Stimulated activated CD4-positive, alpha-beta T cell treated with anti-CD3 and anti-CD28 coated beads, Interleukin-15, amount 100 ng/mL, for 48 hours (primary cell): ENCODE measurements at regions not wholly inside any gene's neighbourhood (a gene's known extent, or its start where the extent isn't known, plus 50 kb on each side); places are given as distances from the start of the nearest gene placed in this dataset.

Experiments
- DNase-seq, 2 donors: peaks; one replicate each; pipeline ENCODE4 v3.0.0-alpha.2; 2020; ENCODE audit warnings: low read depth in 2 of 2

GRCh38 chr2:17070711-17071110 is 405.1 kb upstream of the CYRIA start:
- DNase-seq, result no peak

DNA sequence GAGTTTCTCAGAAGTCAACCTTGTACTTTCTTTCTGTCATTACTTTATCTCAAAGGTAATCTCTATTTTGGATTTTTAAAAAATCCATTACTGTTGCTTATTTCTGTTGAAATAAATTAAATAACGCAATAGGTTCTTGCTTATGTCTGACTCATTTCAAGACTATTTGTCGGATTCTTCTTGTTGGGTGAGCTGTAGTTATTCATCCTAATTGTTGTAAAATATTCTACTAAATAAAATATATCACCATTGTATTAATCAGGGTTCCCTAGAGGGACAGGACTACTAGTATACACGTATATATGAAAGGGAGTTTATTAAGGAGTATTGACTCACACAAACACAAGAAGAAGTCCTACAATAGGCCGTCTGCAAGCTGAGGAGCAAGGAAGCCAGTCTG is 403.9 kb upstream of the CYRIA start:
- no peak for DNase-seq

DNA sequence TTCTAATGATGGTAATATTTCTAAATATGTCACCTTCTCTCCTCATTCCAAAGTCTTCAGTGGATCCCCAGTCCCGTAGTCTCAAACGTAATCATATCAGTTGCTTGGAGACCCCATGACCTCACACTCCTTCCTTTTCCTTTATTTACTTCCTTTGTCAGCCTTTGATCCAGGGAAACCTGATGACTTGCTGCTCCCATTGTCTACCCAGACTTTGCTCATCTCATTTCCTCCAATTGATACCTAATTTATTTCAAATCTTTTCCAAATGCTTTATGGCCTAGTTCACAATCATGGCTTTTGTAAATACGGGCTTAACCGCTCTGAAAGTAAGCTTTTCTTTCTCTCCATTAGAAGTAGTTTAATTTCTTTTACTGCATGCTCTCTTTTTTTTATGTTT is 402.4 kb upstream of the CYRIA start:
- DNase-seq, result no peak

DNA sequence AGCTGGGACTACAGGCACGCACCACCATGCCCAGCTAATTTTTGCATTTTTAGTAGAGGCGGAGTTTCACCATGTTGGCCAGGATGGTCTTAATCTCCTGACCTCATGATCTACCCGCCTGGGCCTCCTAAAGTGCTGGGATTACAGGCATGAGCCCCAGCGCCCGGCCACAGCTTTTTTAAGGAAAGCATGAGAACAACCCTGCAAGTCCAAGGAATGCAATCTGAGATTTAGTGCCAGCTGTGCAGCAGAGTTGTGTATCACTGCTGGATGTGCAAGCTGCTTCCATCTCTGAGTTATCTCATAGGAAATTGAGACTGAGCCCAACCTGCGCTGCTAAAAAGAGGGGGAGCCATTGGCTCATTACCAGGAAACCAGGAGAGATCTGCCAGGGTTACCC is 399.9 kb upstream of the CYRIA start:
- DNase-seq, result no peak

DNA sequence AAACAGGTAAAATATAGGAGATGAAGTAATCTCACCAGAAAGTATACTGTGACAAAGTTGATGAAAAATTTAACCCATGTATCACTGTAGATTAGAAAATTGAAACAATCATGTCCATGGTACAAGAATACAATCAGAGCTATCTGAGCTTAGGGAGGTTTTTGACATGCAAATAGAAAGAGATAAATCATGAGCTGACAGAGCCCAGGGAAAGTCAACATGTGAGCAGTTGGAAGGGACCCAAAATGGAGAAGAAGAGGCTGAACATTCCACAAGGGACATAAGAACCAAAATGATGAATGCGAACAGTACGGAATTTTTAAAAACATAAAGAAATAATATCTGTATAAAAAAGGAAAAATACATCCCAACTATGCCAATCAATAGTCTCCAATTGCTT is 395.4 kb upstream of the CYRIA start:
- no peak for DNase-seq

DNA sequence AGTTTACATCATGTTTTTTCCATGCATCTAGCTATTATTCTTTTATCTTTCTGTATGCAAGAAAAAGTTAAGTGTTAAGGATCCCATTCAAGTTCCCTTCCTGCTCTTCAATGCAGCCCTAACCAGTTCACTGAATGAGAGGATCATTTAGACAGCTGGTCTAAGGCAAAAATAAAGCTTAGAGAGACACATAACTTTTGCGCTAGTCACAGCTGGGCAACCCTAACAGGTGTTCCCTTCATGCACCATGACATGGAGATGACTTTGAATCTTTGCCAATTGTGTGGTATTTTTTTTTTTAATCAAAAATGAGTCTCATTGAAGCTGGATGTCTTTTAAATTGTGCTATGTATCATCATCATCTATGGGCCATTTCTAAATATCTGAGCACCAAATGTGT is 393.8 kb upstream of the CYRIA start:
- DNase-seq, result no peak

DNA sequence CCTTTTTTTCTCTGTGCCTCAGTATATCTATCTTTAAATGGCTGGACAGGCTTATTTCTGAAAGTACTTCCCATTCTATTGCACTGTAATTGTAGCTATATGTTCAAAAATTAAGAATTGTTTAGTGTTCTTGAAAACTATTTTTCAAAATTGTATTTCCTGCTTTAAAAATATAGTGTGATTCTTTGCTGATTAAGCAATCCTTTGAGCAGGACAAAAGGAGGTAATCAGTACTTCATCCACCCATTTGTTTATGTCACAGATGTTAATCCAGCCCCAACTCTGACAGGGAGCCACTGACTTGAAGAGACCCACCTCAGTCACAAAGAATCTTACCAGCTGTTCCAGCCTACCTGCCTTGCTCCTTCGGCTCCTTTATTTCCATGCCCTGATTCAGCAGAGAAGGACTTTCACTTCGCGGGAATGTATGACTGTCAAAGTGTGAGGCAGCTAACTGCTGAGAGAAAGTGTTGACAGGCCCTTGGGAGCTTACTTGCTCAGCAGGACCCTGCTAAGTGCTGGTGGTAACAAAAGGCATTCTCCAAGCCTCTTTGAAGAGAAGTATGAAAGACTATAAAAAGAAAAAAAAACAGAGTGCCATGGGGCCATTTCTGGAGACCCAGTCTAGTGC is 393.3 kb upstream of the CYRIA start:
- DNase-seq, result no peak

DNA sequence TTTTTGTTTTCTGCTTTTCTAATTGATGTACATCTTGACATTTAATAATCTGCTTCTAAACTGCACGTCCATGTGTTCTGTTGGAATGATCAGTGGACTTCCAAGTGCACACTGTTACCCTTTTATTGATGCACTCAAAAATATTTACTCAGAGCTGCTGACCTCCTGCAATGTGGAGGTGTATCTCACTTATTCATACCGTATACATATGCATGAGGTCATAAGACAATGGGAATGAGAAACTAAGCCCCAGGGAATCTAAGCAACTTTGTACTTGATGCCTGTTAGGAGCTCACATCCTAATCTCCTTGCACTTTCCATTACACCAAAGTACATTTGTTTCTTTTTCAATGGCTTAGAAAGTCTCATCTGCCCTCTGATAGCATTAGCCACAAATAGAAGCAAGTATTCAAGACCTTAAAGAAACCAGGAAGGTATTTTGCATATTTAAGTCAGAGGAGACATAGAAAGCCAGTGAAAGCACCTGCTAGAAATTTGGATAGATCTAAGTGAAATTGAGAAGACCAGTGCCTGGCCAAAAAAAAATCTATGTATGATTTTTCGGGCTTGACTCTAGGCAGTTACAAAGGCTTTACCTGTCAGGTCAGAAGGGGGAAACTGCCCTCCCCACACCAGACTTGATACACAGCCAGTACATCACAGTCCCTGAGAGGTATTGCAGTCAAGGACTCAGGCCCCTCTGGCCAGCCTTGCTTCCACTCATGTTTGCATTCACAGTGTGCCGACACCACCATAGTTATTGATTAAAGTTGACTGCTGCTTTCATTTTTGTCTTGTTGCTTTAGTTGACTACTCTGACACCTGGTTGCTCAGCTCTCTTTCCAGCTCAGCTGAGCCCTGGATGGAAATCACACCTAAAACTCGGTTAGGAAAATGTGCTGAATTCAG is 391.7 kb upstream of the CYRIA start:
- no peak for DNase-seq

GRCh38 chr2:17056236-17056635 is 390.6 kb upstream of the CYRIA start:
- DNase-seq, result no peak

DNA sequence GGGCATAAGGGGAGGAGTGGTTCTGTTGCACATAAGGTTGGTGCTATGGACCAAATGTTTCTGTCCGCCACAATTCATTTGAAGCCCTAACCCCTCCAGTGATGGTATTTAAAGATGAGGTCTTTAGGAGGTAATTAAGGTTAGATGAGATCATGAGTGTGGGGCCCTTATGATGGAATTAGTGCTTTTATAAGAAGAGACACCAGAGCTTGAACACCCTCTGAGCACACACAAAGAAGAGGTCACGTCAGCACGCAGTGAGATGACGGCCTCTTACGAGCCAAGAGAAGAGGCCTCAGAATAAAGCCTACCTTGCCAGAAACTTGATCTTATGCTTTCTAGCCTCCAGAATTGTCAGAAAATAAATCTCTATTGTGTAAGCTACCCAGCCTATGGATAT is 386.4 kb upstream of the CYRIA start:
- DNase-seq, result no peak

GRCh38 chr2:17051538-17051937 is 385.9 kb upstream of the CYRIA start:
- no peak for DNase-seq

DNA sequence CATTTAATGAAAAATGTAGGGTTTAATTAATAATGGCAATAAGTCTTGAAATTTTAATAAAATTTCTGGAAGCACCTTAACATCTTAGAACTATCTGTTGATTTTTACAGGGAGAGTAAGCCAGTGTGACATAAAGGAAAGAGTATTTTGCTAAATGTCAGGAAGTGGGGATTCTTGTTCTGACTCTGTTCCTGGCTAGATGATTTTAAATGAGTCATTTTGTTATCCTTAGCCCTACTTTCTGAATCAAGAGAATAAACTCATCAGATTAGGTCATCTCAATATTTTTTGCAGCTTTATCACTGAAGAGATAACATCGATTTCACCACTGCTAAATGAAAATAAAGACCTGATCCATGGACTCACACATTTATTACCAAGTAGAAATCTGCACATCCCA is 377.5 kb upstream of the CYRIA start:
- no peak for DNase-seq

- no peak for DNase-seq
These were observed 370.7 kb upstream of the CYRIA start for GRCh38 chr2:17036361-17036760.

- no peak for DNase-seq
These were observed 369.4 kb upstream of the CYRIA start for GRCh38 chr2:17035010-17035409.

DNA sequence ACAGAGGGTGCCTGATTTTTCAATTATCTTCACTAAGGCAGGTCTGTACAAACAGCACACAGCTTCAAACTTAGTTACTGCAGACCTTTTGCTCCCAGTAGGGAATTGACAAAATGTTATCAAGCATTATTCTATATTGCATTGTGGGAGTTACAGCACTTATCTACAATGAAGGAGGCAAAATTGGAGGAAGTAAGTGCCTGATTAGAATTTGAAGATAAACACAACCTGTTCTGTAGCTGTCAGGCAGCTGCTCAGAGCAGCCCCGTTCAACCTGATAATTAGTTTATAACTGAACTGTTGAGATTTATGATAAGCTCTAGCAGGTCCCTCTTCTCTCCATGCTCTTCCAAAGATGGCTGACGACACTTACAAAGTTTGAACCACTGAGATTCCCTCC is 364.4 kb upstream of the CYRIA start:
- DNase-seq, result no peak

- DNase-seq, result no peak
These were observed 346.7 kb upstream of the CYRIA start for GRCh38 chr2:17012297-17012696.

GRCh38 chr2:17010104-17010503 is 344.5 kb upstream of the CYRIA start:
- no peak for DNase-seq

DNA sequence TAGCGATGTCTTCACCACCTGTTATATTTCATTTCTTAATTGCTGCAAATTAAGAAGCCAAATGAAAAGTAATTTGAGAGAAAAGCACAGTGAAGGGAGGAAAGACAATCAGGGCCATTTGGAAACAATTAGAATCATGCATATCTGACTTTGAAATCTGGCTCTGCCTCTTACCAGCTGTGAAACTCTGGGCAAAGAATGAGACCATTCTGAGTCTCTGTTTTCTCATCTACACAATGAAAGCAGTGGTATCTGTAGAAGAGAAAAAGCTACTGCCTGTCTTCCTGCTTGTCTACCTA is 334.5 kb upstream of the CYRIA start:
- DNase-seq, result no peak

DNA sequence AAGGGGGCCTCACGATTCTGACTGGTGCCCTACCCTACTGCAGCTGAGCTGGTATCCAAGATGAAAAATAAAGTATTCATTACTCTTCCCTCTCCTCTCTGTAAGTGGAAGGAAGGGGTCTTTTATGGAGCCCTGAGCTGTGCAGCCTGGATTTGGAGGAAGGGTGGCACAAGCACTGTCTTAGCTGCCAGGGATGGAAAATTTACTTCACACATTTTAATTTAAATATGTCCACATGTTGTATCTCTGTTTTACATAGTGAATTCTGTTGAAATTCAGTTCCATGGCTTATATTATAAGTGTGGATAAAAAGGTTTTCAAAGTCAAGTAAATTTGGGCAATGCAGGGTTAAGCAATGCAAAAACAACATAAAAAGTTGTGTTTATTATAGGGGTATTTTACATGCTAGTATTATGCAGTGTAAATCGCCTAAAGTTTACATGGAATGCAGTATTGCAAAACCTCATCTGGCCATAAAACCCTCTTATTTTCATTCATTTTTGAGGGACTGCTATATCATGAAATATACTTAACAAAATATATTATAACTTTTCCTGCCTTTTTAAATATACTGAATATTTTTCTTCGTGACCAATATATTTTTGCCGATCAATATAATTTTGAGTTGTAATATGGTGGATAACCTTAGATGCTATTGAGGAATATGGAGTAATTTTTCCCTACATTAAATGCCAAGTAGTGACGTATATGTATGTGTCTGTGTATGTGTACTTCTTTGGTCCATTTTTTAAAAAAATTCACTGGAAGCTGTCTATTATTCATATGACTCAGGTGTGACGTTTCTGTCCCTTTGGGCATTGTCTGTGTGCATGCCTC is 333.9 kb upstream of the CYRIA start:
- DNase-seq, result no peak

DNA sequence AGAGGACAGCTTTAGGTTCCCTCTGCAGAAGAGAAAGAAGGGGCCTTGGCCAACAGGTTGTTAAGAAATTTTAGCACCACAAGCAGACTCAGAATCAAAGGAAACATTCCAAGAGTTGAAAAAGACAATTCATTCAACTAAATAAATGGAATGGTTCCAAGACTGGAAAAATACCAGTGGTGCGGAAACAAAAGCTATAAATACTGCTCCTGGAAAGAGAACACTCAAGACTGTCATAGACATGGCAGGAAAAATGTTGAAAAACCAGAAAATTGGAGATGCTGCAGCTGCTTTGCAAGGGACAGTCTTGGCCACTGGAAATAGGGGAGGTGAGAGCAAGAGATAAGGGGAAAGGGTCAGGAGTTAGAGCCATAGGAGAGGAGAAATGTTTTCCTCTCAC is 312.7 kb upstream of the CYRIA start:
- no peak for DNase-seq

- DNase-seq, result no peak
These were observed 309.1 kb upstream of the CYRIA start for GRCh38 chr2:16974688-16975087.

DNA sequence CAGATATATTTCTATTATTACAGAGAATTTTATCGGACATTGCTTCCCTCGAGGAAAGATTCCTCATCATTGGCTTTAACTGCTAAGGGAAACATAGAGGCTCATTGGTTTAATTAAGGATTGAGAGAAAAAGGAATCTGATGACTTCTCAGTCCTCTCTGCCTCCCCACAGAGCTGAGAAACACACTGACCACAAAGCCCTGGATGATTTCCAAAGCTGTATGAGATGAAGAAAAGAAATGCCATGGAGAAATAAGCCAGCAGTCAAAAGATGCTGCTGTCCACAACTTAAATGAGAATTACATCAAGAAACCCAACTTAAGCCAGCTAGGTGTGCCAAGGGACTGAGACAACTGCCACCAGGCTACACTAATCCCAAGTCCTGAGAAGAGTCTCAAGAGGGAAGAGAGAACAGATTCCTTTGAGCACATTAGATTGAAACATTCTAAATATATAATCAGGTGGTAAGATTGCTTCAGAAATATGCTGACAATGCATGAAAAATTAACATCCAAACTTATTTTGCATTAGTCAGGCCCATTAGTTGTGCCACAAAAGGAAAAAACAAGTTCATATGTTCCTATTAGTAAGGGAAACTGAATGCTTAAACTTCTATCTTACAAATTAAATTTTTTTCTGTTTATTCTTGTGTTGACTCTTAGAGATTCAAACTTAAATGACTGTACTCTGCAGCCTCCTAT is 308.1 kb upstream of the CYRIA start:
- DNase-seq, result no peak
